ENCODE measurements at regions not wholly inside any gene's neighbourhood (a gene's known extent, or its start where the extent isn't known, plus 50 kb on each side); places are given as distances from the start of the nearest gene placed in this dataset.

DNA sequence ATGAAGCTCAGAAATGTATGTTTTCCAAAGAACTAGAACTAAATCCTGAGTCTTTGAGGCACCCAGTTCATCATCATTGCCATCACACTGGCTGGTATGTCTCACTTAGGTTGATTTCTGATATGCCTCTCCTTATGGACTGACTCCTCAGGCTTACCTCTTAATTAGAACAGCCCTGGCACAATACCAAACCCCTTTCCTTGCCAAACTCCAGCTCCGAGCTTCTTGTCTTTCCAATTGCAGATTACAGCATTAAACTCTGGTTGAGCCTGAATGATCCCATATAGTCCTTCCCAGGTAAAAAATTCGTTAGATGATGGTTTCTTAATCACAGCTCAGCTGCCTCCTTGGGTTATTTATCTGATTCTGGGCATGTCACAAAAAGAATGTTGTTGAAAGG, 66.3 kb downstream of the RTP4 start:
- no peaks in the 10 kb centered on the region for H4K20me1 ChIP-seq (ENCODE audit: insufficient read depth, low read length)
- TF ChIP-seq, protein P1, sequence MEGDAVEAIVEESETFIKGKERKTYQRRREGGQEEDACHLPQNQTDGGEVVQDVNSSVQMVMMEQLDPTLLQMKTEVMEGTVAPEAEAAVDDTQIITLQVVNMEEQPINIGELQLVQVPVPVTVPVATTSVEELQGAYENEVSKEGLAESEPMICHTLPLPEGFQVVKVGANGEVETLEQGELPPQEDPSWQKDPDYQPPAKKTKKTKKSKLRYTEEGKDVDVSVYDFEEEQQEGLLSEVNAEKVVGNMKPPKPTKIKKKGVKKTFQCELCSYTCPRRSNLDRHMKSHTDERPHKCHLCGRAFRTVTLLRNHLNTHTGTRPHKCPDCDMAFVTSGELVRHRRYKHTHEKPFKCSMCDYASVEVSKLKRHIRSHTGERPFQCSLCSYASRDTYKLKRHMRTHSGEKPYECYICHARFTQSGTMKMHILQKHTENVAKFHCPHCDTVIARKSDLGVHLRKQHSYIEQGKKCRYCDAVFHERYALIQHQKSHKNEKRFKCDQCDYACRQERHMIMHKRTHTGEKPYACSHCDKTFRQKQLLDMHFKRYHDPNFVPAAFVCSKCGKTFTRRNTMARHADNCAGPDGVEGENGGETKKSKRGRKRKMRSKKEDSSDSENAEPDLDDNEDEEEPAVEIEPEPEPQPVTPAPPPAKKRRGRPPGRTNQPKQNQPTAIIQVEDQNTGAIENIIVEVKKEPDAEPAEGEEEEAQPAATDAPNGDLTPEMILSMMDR (IDR thresholded peaks at IDR 0.05; ENCODE audit: extremely low read depth, low read depth, low read length), result no peak

DNA sequence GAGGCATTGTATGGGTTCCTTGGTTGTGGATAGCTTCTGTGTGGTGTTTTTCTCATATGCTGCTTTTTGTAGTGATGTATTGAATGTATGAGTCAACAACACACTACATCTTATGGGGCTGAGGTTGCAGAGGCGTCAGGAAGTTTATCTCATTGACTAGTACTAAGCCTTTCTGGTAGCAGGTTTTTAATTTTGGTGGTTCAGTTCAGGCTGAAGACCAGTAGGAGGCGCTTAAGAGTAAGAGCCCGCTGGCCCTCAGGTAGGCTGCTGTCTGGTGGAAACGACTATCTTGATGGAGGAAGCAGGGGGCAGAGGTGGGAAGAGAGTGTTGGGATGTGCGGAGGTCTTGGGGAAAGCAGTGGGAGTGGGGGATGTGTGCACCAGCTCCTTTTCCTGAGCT, 62.4 kb downstream of the RTP4 start:
- no peak overlapping the region for H3K4me3 ChIP-seq (ENCODE audit: insufficient read depth, low read length)
- H3K9me3 ChIP-seq (ENCODE audit: low read depth, low read length), result no peaks in the 10 kb centered on the region
- TF ChIP-seq, protein P1 (IDR thresholded peaks at IDR 0.05; ENCODE audit: extremely low read depth, low read depth, low read length), result peak; percentile 7
- H3K27ac ChIP-seq (ENCODE audit: low read depth, low read length), result no peak overlapping the region
- H3K27me3 ChIP-seq (ENCODE audit: insufficient read depth, low read length), result no peaks in the 10 kb centered on the region
- no peaks in the 10 kb centered on the region for H4K20me1 ChIP-seq (ENCODE audit: insufficient read depth, low read length)
- DNase-seq (ENCODE audit: insufficient read length, low spot score, missing footprints), result no peak
- H2AFZ ChIP-seq (ENCODE audit: low read length), result no peak overlapping the region
- H3K4me1 ChIP-seq (ENCODE audit: insufficient read depth, low read length), result no peaks in the 10 kb centered on the region
- no peaks in the 10 kb centered on the region for H3K36me3 ChIP-seq (ENCODE audit: insufficient read depth, low read length)
- no peaks in the 10 kb centered on the region for H3K79me2 ChIP-seq (ENCODE audit: insufficient read depth, low read length)
- H3K4me2 ChIP-seq (ENCODE audit: insufficient read depth, low read length), result no peak overlapping the region

More for the DNA sequence above, 66.3 kb downstream of the RTP4 start:
- H3K9me3 ChIP-seq (ENCODE audit: low read depth, low read length), result no peaks in the 10 kb centered on the region
- no peak overlapping the region for H3K27ac ChIP-seq (ENCODE audit: low read depth, low read length)
- H2AFZ ChIP-seq (ENCODE audit: low read length), result no peak overlapping the region
- DNase-seq (ENCODE audit: insufficient read length, low spot score, missing footprints), result no peak
- H3K4me2 ChIP-seq (ENCODE audit: insufficient read depth, low read length), result no peak overlapping the region
- H3K4me1 ChIP-seq (ENCODE audit: insufficient read depth, low read length), result no peaks in the 10 kb centered on the region
- H3K27me3 ChIP-seq (ENCODE audit: insufficient read depth, low read length), result no peaks in the 10 kb centered on the region
- no peak overlapping the region for H3K4me3 ChIP-seq (ENCODE audit: insufficient read depth, low read length)
- H3K36me3 ChIP-seq (ENCODE audit: insufficient read depth, low read length), result no peaks in the 10 kb centered on the region
- no peaks in the 10 kb centered on the region for H3K79me2 ChIP-seq (ENCODE audit: insufficient read depth, low read length)

Measured in osteoblast (primary cell).